ENCODE measurements at regions not wholly inside any gene's neighbourhood (a gene's known extent, or its start where the extent isn't known, plus 50 kb on each side); places are given as distances from the start of the nearest gene placed in this dataset.

GRCh38 chr6:126480268-126480667 lies 140.4 kb downstream of the CENPW start:
- H3K27ac Mint-ChIP-seq = no peak overlapping the region
- ATAC-seq (replicated peaks) = no peak
- H3K36me3 Mint-ChIP-seq (ENCODE audit: low read depth) = no peaks in the 10 kb centered on the region
- no peaks in the 10 kb centered on the region for H3K9me3 Mint-ChIP-seq
- H3K4me1 Mint-ChIP-seq = no peaks in the 10 kb centered on the region
- no peaks in the 10 kb centered on the region for H3K27me3 Mint-ChIP-seq
- H3K4me3 Mint-ChIP-seq = no peak overlapping the region

GRCh38 chr6:126481319-126481718 lies 141.4 kb downstream of the CENPW start:
- Mint-ChIP-seq H3K27me3 (no peaks in the 10 kb centered on the region), H3K36me3 (ENCODE audit: low read depth) (no peaks in the 10 kb centered on the region), H3K9me3 (no peaks in the 10 kb centered on the region), H3K4me3 (no peak overlapping the region), H3K27ac (no peak overlapping the region), H3K4me1 (no peaks in the 10 kb centered on the region)
- ATAC-seq (replicated peaks) = no peak

- H3K4me1 Mint-ChIP-seq = no peaks in the 10 kb centered on the region
- no peaks in the 10 kb centered on the region for H3K27me3 Mint-ChIP-seq
- no peak for ATAC-seq (replicated peaks)
- H3K9me3 Mint-ChIP-seq = peaks cover 4% of the 10 kb centered on the region
- no peaks in the 10 kb centered on the region for H3K36me3 Mint-ChIP-seq (ENCODE audit: low read depth)
- H3K27ac Mint-ChIP-seq = no peak overlapping the region
- no peak overlapping the region for H3K4me3 Mint-ChIP-seq
These were observed 164.9 kb downstream of the CENPW start for GRCh38 chr6:126504792-126505191.

- Mint-ChIP-seq H3K9me3 (no peaks in the 10 kb centered on the region), H3K27ac (no peak overlapping the region)
These were observed 173.3 kb downstream of the CENPW start for GRCh38 chr6:126513198-126513597.

GRCh38 chr6:126516411-126516810 lies 176.5 kb downstream of the CENPW start:
- no peaks in the 10 kb centered on the region for H3K36me3 Mint-ChIP-seq (ENCODE audit: low read depth)
- peaks cover 3% of the 10 kb centered on the region for H3K9me3 Mint-ChIP-seq
- no peaks in the 10 kb centered on the region for H3K4me1 Mint-ChIP-seq
- H3K27ac Mint-ChIP-seq = no peak overlapping the region
- ATAC-seq (replicated peaks) = no peak
- H3K27me3 Mint-ChIP-seq = no peaks in the 10 kb centered on the region
- no peak overlapping the region for H3K4me3 Mint-ChIP-seq

More at GRCh38 chr6:126513198-126513597, 173.3 kb downstream of the CENPW start:
- ATAC-seq (replicated peaks) = no peak
- Mint-ChIP-seq H3K36me3 (ENCODE audit: low read depth) (no peaks in the 10 kb centered on the region), H3K27me3 (no peaks in the 10 kb centered on the region), H3K4me1 (no peaks in the 10 kb centered on the region), H3K4me3 (no peak overlapping the region)

- Mint-ChIP-seq H3K9me3 (no peaks in the 10 kb centered on the region), H3K4me1 (no peaks in the 10 kb centered on the region), H3K27me3 (no peaks in the 10 kb centered on the region), H3K27ac (no peak overlapping the region), H3K36me3 (ENCODE audit: low read depth) (no peaks in the 10 kb centered on the region), H3K4me3 (no peak overlapping the region)
- no peak for ATAC-seq (replicated peaks)
These were observed 185.0 kb downstream of the CENPW start for GRCh38 chr6:126524811-126525326.

- Mint-ChIP-seq H3K27ac (no peak overlapping the region), H3K4me1 (no peaks in the 10 kb centered on the region), H3K4me3 (no peak overlapping the region), H3K9me3 (no peaks in the 10 kb centered on the region), H3K36me3 (ENCODE audit: low read depth) (no peaks in the 10 kb centered on the region), H3K27me3 (no peaks in the 10 kb centered on the region)
- ATAC-seq (replicated peaks) = no peak
These were observed 186.6 kb downstream of the CENPW start for GRCh38 chr6:126526547-126526946.

- ATAC-seq (replicated peaks) = no peak
- Mint-ChIP-seq H3K36me3 (ENCODE audit: low read depth) (no peaks in the 10 kb centered on the region), H3K9me3 (no peaks in the 10 kb centered on the region), H3K4me1 (no peaks in the 10 kb centered on the region), H3K27me3 (no peaks in the 10 kb centered on the region), H3K27ac (no peak overlapping the region), H3K4me3 (no peak overlapping the region)
These were observed 187.2 kb downstream of the CENPW start for GRCh38 chr6:126526996-126527606.

- H3K9me3 Mint-ChIP-seq = no peaks in the 10 kb centered on the region
- H3K4me3 Mint-ChIP-seq = no peak overlapping the region
- no peak for ATAC-seq (replicated peaks)
- no peaks in the 10 kb centered on the region for H3K27me3 Mint-ChIP-seq
- no peak overlapping the region for H3K27ac Mint-ChIP-seq
- H3K4me1 Mint-ChIP-seq = no peaks in the 10 kb centered on the region
- H3K36me3 Mint-ChIP-seq (ENCODE audit: low read depth) = no peaks in the 10 kb centered on the region
These were observed 189.9 kb downstream of the CENPW start for GRCh38 chr6:126529637-126530362.

- H3K27ac Mint-ChIP-seq = no peak overlapping the region
- no peak overlapping the region for H3K4me3 Mint-ChIP-seq
- no peaks in the 10 kb centered on the region for H3K9me3 Mint-ChIP-seq
- H3K4me1 Mint-ChIP-seq = no peaks in the 10 kb centered on the region
- no peaks in the 10 kb centered on the region for H3K36me3 Mint-ChIP-seq (ENCODE audit: low read depth)
- ATAC-seq (replicated peaks) = no peak
- H3K27me3 Mint-ChIP-seq = no peaks in the 10 kb centered on the region
These were observed 190.9 kb downstream of the CENPW start for GRCh38 chr6:126530775-126531174.

GRCh38 chr6:126531286-126531685 lies 191.4 kb downstream of the CENPW start:
- Mint-ChIP-seq H3K27me3 (no peaks in the 10 kb centered on the region), H3K4me3 (no peak overlapping the region), H3K27ac (no peak overlapping the region), H3K9me3 (no peaks in the 10 kb centered on the region), H3K36me3 (ENCODE audit: low read depth) (no peaks in the 10 kb centered on the region), H3K4me1 (no peaks in the 10 kb centered on the region)
- no peak for ATAC-seq (replicated peaks)

- Mint-ChIP-seq H3K27me3 (no peaks in the 10 kb centered on the region), H3K36me3 (ENCODE audit: low read depth) (no peaks in the 10 kb centered on the region), H3K4me3 (no peak overlapping the region), H3K9me3 (no peaks in the 10 kb centered on the region), H3K4me1 (no peaks in the 10 kb centered on the region), H3K27ac (no peak overlapping the region)
- no peak for ATAC-seq (replicated peaks)
These were observed 191.9 kb downstream of the CENPW start for GRCh38 chr6:126531840-126532239.

- Mint-ChIP-seq H3K9me3 (no peaks in the 10 kb centered on the region), H3K4me1 (no peaks in the 10 kb centered on the region), H3K27ac (no peak overlapping the region), H3K36me3 (ENCODE audit: low read depth) (no peaks in the 10 kb centered on the region), H3K27me3 (no peaks in the 10 kb centered on the region), H3K4me3 (no peak overlapping the region)
- no peak for ATAC-seq (replicated peaks)
These were observed 194.5 kb downstream of the CENPW start for GRCh38 chr6:126534401-126534800.

GRCh38 chr6:126535138-126535537 lies 195.2 kb downstream of the CENPW start:
- no peak overlapping the region for H3K4me3 Mint-ChIP-seq
- no peak for ATAC-seq (replicated peaks)
- H3K4me1 Mint-ChIP-seq = no peaks in the 10 kb centered on the region
- no peak overlapping the region for H3K27ac Mint-ChIP-seq
- no peaks in the 10 kb centered on the region for H3K27me3 Mint-ChIP-seq
- no peaks in the 10 kb centered on the region for H3K9me3 Mint-ChIP-seq
- no peaks in the 10 kb centered on the region for H3K36me3 Mint-ChIP-seq (ENCODE audit: low read depth)

- no peaks in the 10 kb centered on the region for H3K36me3 Mint-ChIP-seq (ENCODE audit: low read depth)
- H3K9me3 Mint-ChIP-seq = no peaks in the 10 kb centered on the region
- H3K4me1 Mint-ChIP-seq = no peaks in the 10 kb centered on the region
- no peaks in the 10 kb centered on the region for H3K27me3 Mint-ChIP-seq
- H3K27ac Mint-ChIP-seq = no peak overlapping the region
- H3K4me3 Mint-ChIP-seq = no peak overlapping the region
- no peak for ATAC-seq (replicated peaks)
These were observed 195.7 kb downstream of the CENPW start for GRCh38 chr6:126535595-126535994.
